HK-2 (cell line): ENCODE measurements at regions not wholly inside any gene's neighbourhood (a gene's known extent, or its start where the extent isn't known, plus 50 kb on each side); places are given as distances from the start of the nearest gene placed in this dataset.
A peak's percentile ranks its signal among the peaks of the same experiment; 100 is the strongest.

Source experiments
- DNase-seq: peaks from one replicate; pipeline ENCODE4 v3.0.0-alpha.2; 2018; ENCODE audit not compliant: unreplicated experiment

GRCh38 chr16:85291302-85292148 is 179.3 kb upstream of the CIBAR2 start:
- DNase-seq, result no peak

DNA sequence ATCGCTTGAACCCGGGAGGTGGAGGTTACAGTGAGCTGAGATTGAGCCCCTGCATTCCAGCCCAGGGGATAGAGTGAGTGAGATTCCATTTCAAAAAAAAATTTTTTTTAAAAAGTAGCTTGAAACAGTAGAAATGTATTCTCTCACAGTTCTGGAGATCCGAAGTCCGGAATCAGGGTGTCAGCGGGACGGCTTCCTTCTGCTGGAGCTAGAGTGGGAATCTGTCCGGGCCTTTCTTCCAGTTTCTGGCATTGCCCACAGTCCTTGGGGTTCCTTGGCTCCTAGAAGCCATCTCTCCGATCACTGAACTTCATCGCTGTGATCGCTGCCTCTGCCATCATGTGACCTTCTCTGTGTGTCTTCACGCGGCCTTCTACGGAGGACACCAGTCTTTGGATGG is 181.2 kb upstream of the CIBAR2 start:
- DNase-seq, result no peak

- no peak for DNase-seq
Measured at GRCh38 chr16:85293904-85294642, 181.8 kb upstream of the CIBAR2 start.

DNA sequence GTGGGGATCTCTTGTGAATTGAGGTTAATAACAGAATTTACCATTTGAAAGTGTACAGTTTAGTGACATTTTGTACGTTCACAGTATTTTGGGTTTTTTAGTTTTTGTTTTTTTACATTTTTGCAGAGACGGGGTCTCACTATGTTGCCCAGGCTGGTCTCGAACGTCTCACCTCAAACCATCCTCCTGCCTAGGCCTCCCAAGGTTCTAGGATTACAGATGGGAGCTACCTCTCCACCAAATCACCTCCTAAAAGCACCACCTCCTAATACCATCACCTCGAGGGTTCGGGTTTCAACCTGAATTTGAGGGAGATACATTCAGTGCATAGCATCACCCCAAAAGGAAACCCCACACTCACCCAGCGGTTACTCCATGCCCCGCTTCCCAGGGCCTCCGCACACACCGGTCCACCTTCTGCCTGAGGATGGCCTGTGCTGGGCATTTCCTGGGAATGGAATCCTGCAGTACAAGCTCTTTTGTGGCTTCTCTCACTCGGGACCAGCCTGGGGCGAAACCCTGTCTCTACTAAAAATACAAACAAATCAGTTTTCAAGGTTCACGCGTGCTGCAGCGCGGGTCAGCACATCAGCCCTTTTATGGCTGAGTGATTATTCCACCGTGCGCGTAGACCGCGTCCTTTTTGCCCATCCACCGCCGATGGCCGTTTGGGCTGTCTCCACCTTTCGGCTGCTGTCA is 182.7 kb upstream of the CIBAR2 start:
- no peak for DNase-seq

DNA sequence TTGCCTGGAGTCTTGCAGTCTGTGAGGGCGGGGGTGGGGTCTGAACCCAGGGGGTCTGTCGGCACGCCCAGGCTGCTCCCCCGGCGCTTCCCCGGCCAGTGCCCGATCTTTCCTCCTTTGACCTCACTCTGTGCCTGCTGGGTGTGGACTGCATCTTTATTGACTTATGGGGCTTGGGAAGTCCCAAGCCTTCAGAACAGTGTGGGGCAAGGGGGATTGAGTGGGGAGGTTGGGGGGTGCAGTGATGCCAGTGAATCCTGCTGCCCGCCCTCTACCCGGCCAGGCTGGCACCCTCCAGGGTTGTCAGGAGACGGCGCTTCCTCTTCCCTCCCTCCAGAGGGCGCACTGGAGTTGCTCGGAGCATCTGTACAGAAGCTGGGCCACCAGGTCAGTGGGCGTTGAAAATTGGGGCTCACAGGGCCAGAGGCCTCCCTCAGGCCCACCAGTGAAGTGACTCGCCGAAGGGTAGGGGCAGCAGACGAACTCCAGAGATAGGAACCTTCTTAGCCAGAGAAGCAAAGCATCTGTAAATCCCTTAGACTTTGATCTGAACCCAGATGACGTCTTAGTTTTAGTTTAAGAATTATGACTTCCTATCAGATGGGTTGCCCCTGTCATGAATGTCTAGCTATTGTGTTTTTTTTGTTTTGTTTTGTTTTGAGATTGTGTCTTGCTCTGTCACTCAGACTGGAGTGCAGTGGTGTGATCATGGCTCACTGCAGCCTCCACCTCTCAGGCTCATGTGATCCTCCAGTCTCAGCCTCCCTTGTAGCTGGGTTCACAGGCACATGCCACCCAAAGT is 184.8 kb upstream of the CIBAR2 start:
- DNase-seq, result peak; percentile 52

- DNase-seq, result no peak
Measured at GRCh38 chr16:85297881-85298280, 185.6 kb upstream of the CIBAR2 start.

DNA sequence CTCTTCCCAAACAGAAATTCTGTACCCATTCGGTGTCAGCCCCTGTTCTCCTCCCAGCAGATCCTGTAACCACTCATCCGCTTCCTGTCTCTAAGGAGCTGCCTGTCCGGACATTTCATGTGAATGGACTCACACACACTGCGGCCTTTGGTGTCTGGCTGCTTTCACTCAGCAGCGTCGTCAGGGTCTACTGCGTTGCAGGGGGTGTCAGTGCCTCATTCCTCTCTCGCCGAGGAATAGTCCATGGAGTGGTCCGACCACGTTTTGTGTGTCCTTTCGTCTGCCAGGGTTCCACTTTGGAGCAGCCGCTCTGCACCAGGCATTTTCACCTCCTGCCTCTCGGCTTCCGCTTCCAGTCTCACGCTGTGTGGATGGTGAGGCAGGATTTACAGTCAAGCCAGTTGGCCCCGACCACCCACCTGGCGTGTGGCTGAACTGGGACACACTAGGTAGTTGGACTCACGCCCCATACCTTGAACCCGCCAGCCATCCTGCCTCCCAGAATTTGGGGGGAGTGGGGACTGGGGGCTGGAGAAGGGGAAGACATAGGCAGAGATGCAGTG is 188.2 kb upstream of the CIBAR2 start:
- no peak for DNase-seq

DNA sequence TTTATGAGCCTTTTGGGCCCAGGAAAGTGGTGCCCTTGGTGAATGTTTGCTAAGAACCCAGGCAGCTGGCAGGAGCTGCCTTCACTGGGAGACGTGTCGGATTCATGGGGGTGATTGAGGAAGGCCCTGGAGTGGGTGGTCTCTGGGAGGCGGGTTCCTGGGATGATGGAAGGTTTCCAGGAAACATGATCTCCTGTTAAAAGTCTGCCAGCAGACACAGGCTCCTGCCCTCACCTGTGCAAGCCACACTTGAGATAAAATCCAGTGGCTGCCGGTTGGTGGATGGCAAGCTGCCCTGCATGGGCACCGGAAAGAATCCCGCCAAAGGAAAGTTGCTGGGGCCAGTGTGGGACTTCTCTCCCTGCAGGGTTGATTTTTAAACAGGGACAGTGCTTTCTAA is 189.0 kb upstream of the CIBAR2 start:
- no peak for DNase-seq

DNA sequence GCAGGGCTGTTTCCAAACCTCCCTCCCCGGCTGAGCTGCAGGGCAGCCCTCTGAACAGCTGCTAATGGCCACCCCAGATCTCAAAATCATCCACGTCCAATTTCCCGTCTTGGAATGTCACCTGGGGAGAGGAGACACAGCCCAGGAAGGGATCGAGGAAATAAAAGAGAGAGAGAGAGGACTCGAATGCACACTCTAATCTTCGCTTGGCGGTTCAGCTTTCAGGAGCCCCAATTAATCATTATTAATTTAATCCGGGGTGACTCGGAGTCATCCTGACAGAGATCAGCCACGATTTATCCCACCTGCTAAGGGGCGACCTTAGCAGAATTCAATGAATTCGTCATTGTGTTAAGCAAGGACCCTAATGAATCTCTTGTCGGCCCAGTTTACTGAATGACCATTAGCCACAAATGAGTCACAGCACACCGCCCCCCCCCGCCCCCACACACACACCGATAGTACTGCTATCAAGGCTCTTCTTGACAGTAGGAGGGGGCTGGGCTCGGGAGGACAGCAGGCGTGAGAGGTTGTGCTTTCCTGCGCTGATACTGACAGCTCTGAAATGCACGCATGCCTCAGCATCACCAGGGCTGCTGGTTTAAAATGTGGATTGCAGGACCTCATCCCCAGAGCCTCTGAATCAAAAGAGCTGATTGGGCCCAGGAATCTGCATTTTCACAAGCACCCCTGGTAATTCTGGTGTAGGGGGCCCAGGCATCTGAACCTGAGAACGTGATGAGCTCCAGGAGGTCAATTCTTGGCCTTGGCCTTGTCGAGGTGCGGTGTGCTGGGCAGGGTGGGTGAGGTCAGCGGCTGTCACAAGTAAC is 190.0 kb upstream of the CIBAR2 start:
- peak; percentile 24 for DNase-seq

DNA sequence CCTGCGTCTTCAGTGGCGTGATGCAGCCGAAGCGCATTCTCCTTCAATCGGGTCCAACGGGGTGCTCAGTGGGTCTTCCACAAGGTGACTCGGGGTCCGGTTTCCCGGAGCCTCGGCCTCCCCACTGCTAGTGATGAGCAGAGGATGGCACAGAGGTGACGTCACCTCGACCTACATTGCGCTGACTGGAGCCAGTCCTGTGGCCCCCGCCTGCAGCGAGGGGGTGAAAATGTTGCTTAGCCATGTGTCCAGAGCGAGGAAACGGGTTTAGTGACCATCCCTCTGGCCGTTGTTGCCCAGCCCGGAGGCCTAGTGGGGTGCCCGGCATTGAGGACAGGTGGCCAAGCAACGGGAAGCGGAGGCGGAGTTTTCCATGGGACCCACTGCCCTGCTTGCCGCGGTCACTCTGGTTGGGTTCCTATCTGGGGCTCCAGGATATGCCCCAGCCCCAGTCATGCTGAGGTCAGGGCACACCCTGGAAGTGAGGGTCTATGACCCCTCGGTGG is 190.6 kb upstream of the CIBAR2 start:
- no peak for DNase-seq

- DNase-seq, result peak; percentile 74
Measured at GRCh38 chr16:85303354-85303883, 191.1 kb upstream of the CIBAR2 start.

- DNase-seq, result no peak
Measured at GRCh38 chr16:85304337-85304736, 192.1 kb upstream of the CIBAR2 start.

GRCh38 chr16:85306071-85306792 is 194.0 kb upstream of the CIBAR2 start:
- DNase-seq, result peak; percentile 79

DNA sequence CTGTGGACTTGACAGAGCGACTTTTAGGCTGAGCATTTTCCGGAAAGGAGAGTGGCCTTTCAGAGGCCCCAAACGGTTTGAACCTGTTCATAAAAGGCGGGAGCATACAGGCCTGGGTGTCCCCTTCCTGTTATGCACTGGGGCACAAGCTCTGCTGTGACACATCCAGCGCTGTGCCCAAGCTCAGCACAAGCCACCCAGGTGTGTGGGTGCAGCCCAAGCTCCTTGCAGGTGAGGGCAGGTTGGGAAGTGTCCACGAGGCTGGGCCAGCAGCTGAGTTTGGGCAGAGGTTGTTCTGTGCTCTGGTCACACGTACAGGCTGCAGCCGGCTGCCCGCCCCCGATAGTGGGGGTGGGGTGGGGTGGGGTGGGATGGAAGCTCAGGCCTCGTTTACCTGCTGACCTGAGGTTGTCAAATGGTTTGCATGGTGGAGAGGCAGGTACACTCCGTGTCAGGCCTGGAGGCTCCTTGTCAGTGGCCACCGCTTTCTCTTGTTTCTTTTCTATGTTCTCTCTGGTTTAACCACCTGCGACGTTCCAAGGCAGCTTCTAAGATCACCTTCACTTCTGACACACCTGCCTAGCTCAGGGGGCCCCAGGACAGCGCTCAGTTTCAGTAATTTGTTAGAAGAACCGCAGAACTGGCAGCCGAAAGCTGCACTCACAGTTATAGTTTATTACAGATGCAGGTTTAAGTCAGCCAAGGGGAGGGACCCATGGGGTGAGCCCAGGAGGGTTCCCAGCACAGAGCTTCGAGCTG is 194.7 kb upstream of the CIBAR2 start:
- DNase-seq, result no peak

DNA sequence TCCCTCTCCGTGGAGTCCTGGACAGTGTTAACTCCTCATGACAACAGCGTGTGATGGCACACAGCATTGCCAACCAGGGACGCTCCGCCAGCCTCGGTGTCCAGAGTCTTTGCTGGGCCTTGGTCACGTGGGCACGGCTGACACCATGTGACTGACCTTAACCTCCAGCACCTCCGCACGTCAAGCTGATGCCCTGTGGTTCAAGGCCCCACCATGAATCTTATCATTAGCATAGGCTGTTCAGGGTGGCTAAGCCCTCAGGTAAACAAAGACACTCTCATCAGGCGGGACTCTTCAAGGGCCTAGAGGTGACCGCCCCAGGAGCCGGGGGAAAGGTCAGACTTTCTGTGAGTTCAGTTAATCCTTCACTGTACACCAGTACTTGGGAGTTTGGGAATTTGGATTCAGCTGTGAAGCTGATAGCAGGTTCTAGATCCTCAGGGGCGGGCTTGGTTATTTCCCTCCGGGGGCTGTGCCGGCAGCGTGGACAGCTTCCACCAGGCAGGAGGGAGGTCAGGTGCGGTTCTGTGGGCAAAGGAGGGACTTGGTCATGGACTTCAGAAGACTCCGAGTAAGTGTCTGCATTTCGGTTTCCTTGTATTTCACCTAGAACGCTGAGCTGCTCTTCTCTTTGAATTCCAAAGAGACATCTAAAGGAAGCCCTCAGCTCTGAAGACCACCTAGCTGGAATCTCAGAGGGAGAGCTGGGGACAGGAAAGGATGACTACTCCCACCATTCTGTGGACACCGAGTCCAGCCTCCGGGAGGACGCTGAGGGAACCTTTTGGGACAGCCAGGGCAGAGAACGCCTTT is 195.5 kb upstream of the CIBAR2 start:
- DNase-seq, result no peak

DNA sequence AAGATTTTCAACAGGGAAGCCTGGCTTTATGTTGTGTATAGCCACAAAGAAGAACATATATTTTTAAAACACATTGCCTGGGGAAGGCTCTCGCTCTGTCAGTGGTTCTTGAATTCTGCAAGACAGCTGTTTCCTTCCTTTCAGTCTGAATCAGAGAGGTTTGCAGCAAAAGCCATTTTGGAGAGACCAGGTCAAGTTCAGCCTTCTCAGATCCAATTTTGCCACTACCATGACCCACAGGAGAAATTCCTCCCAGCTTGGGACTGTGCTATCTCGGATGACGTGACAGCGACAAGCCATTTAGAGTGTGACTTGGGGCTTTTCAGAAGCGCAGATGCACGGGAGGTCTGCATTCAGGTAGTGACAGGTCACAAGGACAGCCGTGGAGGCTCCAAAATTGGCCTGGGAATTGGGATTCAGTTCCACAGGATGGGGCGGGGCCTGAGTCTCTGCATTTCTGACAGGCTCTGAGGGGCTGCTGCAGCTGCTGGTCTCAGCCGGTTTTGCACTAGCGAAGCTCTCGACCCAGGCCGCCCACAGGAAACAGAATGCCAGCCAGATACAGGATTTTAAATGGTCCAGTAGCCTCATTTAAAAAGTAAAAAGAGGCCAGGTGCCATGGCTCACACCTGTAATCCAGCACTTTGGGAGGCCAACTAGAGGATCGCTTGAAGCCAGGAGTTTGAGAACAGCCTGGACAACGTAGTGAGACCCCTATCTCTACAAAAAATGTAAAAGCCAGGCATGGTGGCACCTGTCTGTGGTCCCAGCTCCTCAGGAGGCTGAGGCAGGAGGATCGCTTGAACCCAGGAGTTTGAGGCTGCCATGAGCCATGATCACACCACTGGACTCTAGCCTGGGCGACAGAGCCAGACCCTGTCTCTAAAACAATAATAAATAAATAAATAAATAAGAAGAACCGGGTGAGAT is 196.6 kb upstream of the CIBAR2 start:
- DNase-seq, result no peak
